ENCODE measurements at regions not wholly inside any gene's neighbourhood (a gene's known extent, or its start where the extent isn't known, plus 50 kb on each side); places are given as distances from the start of the nearest gene placed in this dataset.

DNA sequence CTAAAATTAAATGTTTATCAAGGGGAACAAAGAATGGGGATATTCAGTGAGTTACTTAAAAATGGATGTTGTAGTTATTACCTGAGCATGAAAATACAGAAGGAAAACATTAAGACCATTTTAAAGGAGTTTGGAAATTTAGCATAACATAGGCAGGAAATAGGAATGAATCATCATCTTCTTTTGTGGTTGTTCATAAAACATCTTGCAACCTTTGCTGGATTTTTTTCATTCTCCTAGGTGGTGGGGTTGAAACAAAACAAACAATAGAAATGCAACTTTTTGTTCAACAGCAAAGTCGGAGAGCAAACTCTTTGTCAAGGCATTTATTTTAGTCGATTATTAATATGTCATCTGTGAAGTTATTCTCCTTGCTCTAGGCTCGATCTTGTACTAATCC, 275.1 kb downstream of the IPO8 start:
- no peak for TF ChIP-seq ZNF701 (tag by site-specific recombination; IDR thresholded peaks at IDR 0.05)
- no peak for TF ChIP-seq ZNF560 (tag by site-specific recombination; IDR thresholded peaks at IDR 0.05; ENCODE audit: borderline replicate concordance)
- TF ChIP-seq, protein P1, sequence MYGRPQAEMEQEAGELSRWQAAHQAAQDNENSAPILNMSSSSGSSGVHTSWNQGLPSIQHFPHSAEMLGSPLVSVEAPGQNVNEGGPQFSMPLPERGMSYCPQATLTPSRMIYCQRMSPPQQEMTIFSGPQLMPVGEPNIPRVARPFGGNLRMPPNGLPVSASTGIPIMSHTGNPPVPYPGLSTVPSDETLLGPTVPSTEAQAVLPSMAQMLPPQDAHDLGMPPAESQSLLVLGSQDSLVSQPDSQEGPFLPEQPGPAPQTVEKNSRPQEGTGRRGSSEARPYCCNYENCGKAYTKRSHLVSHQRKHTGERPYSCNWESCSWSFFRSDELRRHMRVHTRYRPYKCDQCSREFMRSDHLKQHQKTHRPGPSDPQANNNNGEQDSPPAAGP (tag by site-specific recombination; IDR thresholded peaks at IDR 0.05) = no peak
- TF ChIP-seq ZNF449 (tag by site-specific recombination; IDR thresholded peaks at IDR 0.05) = no peak
- TF ChIP-seq ZNF776 (tag by site-specific recombination; IDR thresholded peaks at IDR 0.05; ENCODE audit: borderline replicate concordance) = no peak
- no peak overlapping the region for H3K4me3 ChIP-seq (ENCODE audit: low read depth, low read length)
- ChIA-PET POLR2A (no interaction called here), CTCF (no interaction called here)
- no peaks in the 10 kb centered on the region for H3K9me3 ChIP-seq (ENCODE audit: control insufficient read depth, insufficient read depth, low read depth, low read length)
- no peak overlapping the region for H3K27ac ChIP-seq (ENCODE audit: extremely low read depth, low read depth, low read length)
- no peaks in the 10 kb centered on the region for H3K36me3 ChIP-seq (ENCODE audit: control insufficient read depth in 2 of 2, insufficient read depth in 1 of 2, low read length in 2 of 2)
- no peaks in the 10 kb centered on the region for H3K4me1 ChIP-seq (ENCODE audit: control insufficient read depth, insufficient read depth, low read length)

DNA sequence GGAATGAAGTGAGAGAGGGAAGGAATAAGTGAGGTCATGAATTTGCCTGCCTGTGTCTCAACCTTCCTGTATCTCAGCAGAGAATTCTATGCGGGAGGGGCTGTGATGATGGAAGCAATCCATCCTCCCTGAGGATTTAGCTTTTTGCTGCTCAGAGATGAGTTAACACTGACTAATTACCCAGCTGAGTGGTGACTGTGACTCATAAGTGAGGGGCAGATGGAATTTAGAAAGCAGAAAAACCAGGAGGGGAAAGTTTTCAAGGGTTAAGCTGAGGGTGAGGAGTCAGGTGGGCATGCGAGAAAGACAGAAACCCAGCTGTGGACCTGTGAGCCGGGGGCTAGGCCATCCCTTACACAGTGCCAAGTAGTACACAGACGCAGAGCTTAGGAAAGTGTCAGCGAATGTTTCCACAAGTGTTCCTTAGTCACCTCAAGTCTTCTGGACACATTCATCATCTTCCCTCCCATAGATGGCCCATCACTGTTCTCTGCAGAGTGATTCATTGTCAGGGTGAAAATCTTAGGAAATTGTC, 277.9 kb downstream of the IPO8 start:
- H3K9me3 ChIP-seq (ENCODE audit: control insufficient read depth, insufficient read depth, low read depth, low read length) = no peaks in the 10 kb centered on the region
- no peaks in the 10 kb centered on the region for H3K4me1 ChIP-seq (ENCODE audit: control insufficient read depth, insufficient read depth, low read length)
- ChIA-PET CTCF (interaction anchor here (0.7 kb wide), 2 partner anchors 26 to 160 kb away, joined by 3 read pairs; no protein-coding TSS in a partner anchor), POLR2A (interaction anchor here (0.6 kb wide), 1 partner anchor 186 kb away, joined by 3 read pairs; no protein-coding TSS in a partner anchor)
- no peaks in the 10 kb centered on the region for H3K36me3 ChIP-seq (ENCODE audit: control insufficient read depth in 2 of 2, insufficient read depth in 1 of 2, low read length in 2 of 2)
- no peak overlapping the region for H3K4me3 ChIP-seq (ENCODE audit: low read depth, low read length)
- H3K27ac ChIP-seq (ENCODE audit: extremely low read depth, low read depth, low read length) = no peak overlapping the region
- TF ChIP-seq, protein P2, sequence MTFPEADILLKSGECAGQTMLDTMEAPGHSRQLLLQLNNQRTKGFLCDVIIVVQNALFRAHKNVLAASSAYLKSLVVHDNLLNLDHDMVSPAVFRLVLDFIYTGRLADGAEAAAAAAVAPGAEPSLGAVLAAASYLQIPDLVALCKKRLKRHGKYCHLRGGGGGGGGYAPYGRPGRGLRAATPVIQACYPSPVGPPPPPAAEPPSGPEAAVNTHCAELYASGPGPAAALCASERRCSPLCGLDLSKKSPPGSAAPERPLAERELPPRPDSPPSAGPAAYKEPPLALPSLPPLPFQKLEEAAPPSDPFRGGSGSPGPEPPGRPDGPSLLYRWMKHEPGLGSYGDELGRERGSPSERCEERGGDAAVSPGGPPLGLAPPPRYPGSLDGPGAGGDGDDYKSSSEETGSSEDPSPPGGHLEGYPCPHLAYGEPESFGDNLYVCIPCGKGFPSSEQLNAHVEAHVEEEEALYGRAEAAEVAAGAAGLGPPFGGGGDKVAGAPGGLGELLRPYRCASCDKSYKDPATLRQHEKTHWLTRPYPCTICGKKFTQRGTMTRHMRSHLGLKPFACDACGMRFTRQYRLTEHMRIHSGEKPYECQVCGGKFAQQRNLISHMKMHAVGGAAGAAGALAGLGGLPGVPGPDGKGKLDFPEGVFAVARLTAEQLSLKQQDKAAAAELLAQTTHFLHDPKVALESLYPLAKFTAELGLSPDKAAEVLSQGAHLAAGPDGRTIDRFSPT (tag by site-specific recombination; IDR thresholded peaks at IDR 0.05) = peak; percentile 58; the same call in 1 of the 2 replicates
- TF ChIP-seq, protein P3, sequence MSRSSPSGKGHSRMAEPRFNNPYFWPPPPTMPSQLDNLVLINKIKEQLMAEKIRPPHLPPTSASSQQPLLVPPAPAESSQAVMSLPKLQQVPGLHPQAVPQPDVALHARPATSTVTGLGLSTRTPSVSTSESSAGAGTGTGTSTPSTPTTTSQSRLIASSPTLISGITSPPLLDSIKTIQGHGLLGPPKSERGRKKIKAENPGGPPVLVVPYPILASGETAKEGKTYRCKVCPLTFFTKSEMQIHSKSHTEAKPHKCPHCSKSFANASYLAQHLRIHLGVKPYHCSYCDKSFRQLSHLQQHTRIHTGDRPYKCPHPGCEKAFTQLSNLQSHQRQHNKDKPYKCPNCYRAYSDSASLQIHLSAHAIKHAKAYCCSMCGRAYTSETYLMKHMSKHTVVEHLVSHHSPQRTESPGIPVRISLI (tag by site-specific recombination; IDR thresholded peaks at IDR 0.05) = no peak
- no peak for TF ChIP-seq ZNF610 (tag by site-specific recombination; IDR thresholded peaks at IDR 0.05; ENCODE audit: borderline replicate concordance)
- TF ChIP-seq ZNF792 (tag by site-specific recombination; IDR thresholded peaks at IDR 0.05) = no peak
- TF ChIP-seq YY2 (tag by site-specific recombination; IDR thresholded peaks at IDR 0.05) = no peak
- peak; percentile 26; the same call in 1 of the 2 replicates for TF ChIP-seq ZNF335 (tag by site-specific recombination; conservative IDR thresholded peaks at IDR 0.05)
- TF ChIP-seq, protein P4, sequence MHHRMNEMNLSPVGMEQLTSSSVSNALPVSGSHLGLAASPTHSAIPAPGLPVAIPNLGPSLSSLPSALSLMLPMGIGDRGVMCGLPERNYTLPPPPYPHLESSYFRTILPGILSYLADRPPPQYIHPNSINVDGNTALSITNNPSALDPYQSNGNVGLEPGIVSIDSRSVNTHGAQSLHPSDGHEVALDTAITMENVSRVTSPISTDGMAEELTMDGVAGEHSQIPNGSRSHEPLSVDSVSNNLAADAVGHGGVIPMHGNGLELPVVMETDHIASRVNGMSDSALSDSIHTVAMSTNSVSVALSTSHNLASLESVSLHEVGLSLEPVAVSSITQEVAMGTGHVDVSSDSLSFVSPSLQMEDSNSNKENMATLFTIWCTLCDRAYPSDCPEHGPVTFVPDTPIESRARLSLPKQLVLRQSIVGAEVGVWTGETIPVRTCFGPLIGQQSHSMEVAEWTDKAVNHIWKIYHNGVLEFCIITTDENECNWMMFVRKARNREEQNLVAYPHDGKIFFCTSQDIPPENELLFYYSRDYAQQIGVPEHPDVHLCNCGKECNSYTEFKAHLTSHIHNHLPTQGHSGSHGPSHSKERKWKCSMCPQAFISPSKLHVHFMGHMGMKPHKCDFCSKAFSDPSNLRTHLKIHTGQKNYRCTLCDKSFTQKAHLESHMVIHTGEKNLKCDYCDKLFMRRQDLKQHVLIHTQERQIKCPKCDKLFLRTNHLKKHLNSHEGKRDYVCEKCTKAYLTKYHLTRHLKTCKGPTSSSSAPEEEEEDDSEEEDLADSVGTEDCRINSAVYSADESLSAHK (tag by site-specific recombination; IDR thresholded peaks at IDR 0.05) = no peak
- TF ChIP-seq ZNF10 (tag by site-specific recombination; IDR thresholded peaks at IDR 0.05) = no peak
- no peak for TF ChIP-seq ZBTB8A (tag by site-specific recombination; IDR thresholded peaks at IDR 0.05)
- no peak for TF ChIP-seq EGR2 (tag by site-specific recombination; IDR thresholded peaks at IDR 0.05; ENCODE audit: low read depth)
- peak; percentile 58; the same call in 1 of the 2 replicates for TF ChIP-seq ZNF24 (tag by site-specific recombination; IDR thresholded peaks at IDR 0.05)
- TF ChIP-seq REPIN1 (tag by site-specific recombination; IDR thresholded peaks at IDR 0.05; ENCODE audit: low read depth) = no peak
- no peak for TF ChIP-seq RBAK (tag by site-specific recombination; IDR thresholded peaks at IDR 0.05)
- TF ChIP-seq ZNF624 (tag by site-specific recombination; IDR thresholded peaks at IDR 0.05) = no peak
- TF ChIP-seq ELK4 (IDR thresholded peaks at IDR 0.05; ENCODE audit: borderline replicate concordance, low read depth, low read length) = no peak
- TF ChIP-seq ZNF514 (tag by site-specific recombination; IDR thresholded peaks at IDR 0.05) = no peak
- no peak for TF ChIP-seq ZNF214 (tag by site-specific recombination; IDR thresholded peaks at IDR 0.05; ENCODE audit: borderline replicate concordance)
- TF ChIP-seq YY1 (tag by site-specific recombination; IDR thresholded peaks at IDR 0.05) = no peak
- no peak for TF ChIP-seq ZNF391 (tag by site-specific recombination; IDR thresholded peaks at IDR 0.05; ENCODE audit: borderline replicate concordance, low read depth)
- TF ChIP-seq ZNF311 (tag by site-specific recombination; IDR thresholded peaks at IDR 0.05; ENCODE audit: borderline replicate concordance) = no peak
- TF ChIP-seq ZNF175 (tag by site-specific recombination; IDR thresholded peaks at IDR 0.05) = no peak

Data from HEK293 (cell line).